ENCODE measurements at regions not wholly inside any gene's neighbourhood (a gene's known extent, or its start where the extent isn't known, plus 50 kb on each side); places are given as distances from the start of the nearest gene placed in this dataset.

DNA sequence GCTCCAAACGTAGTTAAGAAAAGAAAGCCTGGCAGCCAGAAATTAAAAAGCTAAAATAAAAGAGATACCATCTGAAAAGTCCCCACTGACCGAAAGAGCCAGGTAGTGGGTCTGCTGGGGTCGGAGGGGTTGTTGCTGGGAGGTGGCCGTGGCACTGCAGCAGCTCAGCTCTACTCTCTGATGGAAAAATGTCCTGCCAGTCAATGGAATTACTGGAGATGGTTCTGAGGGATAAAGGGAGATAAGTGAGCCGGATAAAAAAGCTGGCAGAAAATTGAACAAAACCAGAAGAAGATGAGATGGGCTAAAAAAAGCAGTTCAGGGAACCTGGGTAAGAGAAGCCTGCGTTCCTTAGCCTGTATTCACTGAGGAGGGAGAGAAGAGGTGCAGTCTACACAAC, 202.8 kb downstream of the SREK1 start:
- TF ChIP-seq, protein P1, sequence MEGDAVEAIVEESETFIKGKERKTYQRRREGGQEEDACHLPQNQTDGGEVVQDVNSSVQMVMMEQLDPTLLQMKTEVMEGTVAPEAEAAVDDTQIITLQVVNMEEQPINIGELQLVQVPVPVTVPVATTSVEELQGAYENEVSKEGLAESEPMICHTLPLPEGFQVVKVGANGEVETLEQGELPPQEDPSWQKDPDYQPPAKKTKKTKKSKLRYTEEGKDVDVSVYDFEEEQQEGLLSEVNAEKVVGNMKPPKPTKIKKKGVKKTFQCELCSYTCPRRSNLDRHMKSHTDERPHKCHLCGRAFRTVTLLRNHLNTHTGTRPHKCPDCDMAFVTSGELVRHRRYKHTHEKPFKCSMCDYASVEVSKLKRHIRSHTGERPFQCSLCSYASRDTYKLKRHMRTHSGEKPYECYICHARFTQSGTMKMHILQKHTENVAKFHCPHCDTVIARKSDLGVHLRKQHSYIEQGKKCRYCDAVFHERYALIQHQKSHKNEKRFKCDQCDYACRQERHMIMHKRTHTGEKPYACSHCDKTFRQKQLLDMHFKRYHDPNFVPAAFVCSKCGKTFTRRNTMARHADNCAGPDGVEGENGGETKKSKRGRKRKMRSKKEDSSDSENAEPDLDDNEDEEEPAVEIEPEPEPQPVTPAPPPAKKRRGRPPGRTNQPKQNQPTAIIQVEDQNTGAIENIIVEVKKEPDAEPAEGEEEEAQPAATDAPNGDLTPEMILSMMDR (IDR thresholded peaks at IDR 0.05), result no peak
- TF ChIP-seq POLR2A (IDR thresholded peaks at IDR 0.05), result no peak
